Brain pericyte (primary cell): ENCODE measurements at regions not wholly inside any gene's neighbourhood (a gene's known extent, or its start where the extent isn't known, plus 50 kb on each side); places are given as distances from the start of the nearest gene placed in this dataset.
"Not testable (repeated sequence)": the region's sequence is repeated elsewhere in the genome, so short reads cannot be mapped to it uniquely, and the experiment has no call there.

Experiments used
- DNase-seq: peaks from one replicate; pipeline ENCODE4 v3.0.0-alpha.2; 2012; ENCODE audit warnings: low read depth, low spot score

DNA sequence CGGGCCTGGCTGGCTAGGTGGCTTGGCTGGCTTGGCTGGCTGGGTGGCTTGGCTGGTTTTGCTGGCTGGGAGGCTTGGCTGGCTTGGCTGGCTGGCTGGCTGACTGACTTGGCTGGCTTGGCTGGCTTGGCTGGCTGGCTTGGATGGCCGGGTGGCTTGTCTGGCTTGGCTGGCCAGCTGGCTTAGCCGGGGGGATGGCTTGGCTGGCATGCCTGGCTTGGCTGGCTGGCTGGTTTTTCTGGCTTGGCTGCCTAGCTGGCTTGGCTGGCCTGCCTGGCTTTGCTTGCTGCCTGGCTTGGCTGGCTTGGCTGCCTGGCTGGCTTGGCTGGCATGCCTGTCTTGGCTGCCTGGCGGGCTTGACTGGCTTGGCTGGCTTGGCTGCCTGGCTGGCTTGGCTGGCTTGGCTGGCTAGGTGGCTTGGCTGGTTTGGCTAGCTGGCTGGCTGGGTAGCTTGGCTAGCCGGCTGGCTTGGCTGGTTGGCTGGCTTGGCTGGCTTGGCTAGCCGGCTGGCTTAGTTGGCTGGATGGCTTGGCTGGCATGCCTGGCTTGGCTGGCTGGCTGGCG is 2829.6 kb downstream of the RPIA start:
- not testable (repeated sequence) for DNase-seq

DNA sequence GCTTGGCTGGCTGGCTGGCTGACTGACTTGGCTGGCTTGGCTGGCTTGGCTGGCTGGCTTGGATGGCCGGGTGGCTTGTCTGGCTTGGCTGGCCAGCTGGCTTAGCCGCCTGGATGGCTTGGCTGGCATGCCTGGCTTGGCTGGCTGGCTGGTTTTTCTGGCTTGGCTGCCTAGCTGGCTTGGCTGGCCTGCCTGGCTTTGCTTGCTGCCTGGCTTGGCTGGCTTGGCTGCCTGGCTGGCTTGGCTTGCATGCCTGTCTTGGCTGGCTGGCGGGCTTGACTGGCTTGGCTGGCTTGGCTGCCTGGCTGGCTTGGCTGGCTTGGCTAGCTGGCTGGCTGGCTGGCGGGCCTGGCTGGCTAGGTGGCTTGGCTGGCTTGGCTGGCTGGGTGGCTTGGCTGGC is 2830.5 kb downstream of the RPIA start:
- DNase-seq = not testable (repeated sequence)

DNA sequence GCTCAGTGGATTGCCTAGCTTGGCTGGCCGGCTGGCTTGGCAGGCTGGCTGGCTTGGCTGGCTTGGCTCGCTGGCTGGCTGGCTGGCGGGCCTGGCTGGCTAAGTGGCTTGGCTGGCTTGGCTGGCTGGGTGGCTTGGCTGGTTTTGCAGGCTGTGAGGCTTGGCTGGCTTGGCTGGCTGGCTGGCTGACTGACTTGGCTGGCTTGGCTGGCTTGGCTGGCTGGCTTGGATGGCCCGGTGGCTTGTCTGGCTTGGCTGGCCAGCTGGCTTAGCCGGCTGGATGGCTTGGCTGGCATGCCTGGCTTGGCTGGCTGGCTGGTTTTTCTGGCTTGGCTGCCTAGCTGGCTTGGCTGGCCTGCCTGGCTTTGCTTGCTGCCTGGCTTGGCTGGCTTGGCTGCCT is 2831.4 kb downstream of the RPIA start:
- not testable (repeated sequence) for DNase-seq

DNA sequence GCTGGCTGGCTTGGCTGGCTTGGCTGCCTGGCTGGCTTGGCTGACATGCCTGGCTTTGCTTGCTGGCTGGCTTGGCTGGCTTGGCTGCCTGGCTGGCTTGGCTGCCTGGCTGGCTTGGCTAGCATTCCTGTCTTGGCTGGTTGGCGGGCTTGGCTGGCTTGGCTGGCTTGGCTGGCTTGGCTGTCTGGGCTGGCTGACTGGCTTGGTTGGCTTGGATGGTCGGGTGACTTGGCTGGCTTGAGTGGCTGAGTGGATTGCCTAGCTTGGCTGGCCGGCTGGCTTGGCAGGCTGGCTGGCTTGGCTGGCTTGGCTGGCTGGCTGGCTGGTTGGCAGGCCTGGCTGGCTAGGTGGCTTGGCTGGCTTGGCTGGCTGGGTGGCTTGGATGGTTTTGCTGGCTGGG is 2832.3 kb downstream of the RPIA start:
- DNase-seq = not testable (repeated sequence)

DNA sequence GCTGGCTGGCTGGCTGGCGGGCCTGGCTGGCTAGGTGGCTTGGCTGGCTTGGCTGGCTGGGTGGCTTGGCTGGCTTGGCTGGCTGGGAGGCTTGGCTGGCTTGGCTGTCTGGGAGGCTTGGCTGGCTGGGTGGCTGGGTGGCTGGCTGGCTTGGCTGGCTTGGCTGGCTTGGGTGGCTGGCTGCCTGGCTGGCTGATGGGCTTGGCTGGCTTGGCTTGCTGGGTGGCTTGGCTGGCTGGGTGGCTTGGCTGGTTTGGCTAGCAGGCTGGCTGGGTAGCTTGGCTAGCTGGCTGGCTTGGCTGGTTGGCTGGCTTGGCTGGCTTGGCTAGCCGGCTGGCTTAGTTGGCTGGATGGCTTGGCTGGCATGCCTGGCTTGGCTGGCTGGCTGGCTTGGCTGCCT is 2834.1 kb downstream of the RPIA start:
- not testable (repeated sequence) for DNase-seq

DNA sequence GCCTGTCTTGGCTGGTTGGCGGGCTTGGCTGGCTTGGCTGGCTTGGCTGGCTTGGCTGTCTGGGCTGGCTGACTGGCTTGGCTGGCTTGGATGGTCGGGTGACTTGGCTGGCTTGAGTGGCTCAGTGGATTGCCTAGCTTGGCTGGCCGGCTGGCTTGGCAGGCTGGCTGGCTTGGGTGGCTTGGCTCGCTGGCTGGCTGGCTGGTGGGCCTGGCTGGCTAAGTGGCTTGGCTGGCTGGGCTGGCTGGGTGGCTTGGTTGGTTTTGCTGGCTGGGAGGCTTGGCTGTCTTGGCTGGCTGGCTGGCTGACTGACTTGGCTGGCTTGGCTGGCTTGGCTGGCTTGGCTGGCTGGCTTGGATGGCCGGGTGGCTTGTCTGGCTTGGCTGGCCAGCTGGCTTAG is 2834.6 kb downstream of the RPIA start:
- not testable (repeated sequence) for DNase-seq

DNA sequence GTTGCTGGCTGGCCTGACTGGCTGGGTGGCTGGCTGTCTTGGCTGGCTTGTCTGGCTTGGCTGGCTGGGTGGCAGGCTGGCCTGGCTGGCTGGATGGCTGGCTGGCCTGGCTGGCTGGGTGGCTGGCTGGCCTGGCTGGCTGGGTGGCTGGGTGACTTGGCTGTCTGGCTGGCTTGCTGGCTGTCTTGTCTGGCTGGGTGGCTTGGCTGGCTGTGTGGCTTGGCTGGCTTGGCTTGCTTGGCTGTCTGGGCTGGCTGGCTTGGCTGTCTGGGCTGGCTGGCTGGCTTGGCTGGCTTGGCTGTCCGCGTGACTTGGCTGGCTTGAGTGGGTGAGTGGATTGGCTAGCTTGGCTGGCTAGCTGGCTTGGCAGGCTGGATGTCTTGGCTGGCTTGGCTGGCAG is 2835.6 kb downstream of the RPIA start:
- DNase-seq = not testable (repeated sequence)

DNA sequence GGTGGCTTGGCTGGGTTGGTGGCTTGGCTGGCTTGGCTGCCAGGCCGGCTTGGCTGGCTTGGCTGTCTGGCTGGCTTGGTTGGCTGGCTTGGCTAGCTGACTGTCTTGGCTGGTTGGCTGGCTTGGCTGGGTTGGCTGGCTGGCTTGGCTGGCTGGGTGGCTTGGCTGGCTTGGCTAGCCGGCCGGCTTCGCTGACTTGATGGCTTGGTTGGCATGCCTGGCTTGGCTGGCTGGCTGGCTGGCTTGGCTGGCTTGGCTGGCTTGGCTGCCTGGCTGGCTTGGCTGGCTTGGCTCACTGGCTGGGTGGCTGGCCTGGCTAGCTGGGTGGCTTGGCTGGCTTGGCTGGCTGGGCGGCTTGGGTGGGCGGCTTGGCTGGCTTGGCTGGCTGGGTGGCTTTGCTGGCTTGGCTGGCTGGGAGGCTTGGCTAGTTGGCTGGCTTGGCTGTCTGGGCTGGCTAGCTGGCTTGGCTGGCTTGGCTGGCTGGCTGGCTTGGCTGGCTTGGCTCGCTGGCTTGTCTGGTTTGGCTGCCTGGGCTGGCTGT is 2836.1 kb downstream of the RPIA start:
- DNase-seq = not testable (repeated sequence)

DNA sequence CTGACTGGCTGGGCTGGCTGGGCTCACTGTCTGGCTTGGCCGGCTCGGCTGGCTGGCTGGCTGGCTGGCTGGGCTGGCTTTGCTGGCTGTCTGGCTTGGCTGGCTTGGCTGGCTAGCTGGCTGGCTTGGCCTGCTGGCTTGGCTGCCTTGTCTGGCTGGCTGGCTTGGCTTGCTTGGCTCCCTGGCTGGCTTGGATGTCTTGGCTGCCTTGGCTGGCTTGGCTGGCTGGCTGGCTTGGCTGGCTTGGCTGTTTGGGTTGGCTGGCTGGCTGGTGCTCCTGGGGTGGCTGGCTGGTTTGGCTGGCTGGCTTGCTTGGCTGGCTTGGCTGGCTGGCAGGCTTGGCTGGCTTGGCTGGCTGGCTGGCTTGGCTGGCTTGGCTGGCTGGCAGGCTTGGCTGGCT is 2836.9 kb downstream of the RPIA start:
- not testable (repeated sequence) for DNase-seq

DNA sequence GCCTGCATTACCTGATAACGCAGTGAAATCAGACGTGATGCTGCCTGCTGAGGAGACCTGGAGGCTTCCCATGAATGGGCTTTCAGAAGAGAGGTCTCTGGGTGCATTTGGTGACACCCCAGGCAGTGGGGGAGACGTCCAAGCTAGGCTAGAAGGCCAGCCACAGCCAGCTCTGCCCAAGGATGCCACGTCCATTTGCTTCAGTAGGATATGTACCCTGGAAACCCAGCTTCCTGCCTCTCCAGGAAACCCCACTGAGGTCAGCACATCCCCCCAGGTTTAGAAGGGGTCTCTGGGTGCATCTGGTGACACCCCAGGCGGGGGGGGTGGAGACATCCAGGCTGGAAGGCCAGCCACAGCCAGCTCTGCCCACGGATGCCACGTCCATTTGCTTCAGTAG is 2844.6 kb downstream of the RPIA start:
- not testable (repeated sequence) for DNase-seq

DNA sequence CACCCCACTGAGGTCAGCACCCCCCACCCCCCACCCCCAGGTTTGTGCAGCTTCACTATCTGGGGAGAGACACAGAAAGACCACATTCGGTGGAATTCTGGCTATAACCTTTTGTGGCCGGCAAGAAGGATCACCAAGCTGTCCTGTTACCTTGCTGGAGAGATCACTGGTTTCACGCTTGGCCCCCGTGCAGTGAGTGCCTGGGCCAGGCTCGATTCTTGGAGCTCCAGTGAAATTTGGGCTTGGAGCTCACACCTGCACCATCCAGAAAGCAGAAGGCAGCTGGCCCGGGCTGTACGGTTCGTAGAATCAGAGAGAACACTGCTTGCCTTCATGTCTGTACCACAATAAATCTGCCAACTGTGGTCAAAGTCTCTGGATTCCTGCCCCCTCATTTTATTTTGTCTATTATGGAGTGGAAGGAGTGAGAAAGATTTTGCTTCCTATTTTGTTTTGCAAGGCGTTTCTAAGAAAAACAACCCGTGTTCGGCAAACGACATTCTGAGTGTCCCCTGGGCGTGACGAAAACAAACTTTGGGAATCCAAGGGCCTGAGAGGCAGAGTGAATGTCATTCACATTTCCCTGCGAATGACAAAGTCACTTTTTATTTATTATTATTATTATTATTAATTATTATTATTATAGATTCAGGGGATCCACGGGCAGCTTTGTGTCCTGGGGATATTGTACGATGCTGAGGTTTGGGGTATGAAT is 2845.2 kb downstream of the RPIA start:
- not testable (repeated sequence) for DNase-seq

DNA sequence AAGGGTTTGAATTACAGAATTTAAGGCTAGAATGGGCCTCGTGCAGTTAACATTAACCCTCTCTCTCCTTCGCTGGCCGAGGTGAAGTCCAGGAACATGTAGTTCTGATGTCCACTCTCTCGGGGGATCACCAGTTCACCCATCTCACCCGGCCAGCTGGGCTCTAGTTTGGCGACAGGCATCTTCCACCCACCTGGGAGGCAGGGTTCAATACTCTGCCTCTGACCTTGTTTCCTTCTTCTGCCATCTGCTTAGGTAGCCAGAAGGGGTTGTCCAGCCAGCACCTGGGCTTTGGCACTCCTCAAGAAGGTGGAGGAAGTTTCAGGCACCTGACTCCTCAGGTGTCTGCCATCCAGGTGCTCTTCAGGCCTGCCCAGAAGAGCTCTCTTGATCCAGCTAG is 2857.8 kb downstream of the RPIA start:
- not testable (repeated sequence) for DNase-seq

DNA sequence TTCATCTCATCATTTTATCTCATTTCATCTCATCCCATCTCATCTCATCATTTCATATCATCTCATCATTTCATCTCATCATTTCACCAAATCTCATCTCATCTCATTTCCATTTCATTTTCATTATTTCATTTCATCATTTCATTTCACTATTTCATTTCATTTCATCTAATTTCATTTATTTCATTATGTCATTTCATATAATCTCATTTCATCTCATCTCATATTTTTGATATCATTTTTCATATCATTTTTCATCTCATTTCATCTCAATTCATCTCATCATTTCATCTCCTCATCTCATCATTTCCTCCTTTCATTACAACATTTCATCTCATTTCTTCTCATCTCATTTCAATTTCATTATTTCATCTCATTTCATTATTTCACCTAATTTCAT is 2866.8 kb downstream of the RPIA start:
- not testable (repeated sequence) for DNase-seq

DNA sequence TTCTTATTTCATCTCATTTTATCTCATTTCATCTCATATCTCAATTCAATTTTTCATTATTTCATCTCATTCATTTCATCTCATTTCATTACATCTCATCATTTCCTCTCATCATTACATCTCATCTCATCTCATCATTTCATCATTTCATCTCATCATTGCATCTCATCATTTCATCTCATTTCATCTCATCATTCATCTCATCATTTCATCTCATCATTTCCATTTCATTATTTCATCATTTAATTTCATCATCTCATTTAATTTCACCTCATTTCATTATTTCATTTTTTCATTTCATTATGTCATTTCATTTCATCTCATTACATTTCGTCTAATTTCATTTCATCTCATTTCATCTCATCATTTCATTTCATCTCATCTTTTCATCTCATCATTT is 2867.8 kb downstream of the RPIA start:
- not testable (repeated sequence) for DNase-seq

DNA sequence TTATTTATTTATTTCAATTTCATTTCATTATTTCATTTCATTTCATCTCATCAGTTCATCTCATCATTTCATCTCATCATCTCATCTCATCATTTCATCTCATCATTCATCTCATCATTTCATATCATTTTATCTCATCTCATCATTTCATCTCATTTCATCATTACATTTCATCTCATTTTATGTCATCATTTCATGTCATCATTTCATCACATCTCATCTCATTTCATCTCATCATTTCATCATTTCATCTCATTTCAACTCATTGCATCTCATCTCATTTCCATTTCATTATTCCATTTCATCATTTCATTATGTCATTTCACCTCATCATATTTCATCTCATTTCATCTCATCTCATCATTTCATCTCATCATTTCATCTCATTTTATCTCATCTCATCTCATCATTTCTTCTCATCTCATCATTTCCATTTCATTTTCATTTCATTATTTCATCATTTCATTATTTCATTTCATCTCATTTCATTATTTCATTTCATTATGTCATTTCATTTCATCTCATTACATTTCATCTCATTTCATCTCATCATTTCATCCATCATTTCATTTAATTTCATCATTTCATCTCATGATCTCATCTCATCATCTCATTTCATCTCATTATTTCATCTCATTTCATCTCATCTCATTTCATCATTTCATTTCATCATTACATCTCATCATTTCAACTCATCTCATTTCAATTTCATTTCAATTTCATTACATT is 2868.6 kb downstream of the RPIA start:
- DNase-seq = not testable (repeated sequence)

DNA sequence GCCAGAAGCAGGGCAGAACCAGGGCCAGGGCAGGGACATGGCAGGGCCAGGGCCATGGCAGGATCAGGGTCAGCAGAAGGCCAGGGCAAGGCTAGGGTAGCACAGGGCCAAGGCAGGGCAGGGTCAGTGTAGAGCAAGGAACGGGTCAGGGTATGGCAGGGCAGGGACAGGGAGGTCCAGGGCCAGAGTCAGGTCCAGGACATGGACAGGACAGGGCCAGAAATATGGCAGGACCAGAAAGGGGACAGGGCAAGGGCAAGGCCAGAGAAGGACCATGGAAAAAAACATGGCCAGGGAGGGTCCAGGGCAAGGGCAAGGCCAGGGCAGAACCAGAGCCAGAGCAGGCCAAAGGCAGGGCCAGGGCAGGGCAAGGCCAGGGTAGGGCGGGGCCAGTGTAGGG is 2870.7 kb downstream of the RPIA start:
- not testable (repeated sequence) for DNase-seq

DNA sequence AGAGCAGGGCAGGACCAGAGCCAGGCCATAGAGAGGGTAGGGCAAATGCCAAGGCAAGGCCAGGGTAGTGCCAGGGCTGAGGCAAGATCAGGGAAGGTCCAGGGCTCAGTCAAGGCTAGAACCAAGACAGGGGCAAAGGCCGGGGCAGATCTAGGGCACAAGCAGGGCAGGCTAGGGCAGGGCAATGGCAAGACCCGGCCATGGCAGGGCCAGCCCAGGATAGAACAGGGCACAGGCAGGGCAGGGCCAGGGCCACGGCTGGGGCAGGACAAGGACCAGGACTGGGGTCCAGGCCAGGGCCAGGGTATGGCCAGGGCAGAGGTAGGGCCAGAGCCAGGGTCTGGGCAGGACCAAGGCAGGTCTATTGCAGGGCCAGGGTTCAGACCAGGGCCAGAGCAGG is 2873.2 kb downstream of the RPIA start:
- not testable (repeated sequence) for DNase-seq

DNA sequence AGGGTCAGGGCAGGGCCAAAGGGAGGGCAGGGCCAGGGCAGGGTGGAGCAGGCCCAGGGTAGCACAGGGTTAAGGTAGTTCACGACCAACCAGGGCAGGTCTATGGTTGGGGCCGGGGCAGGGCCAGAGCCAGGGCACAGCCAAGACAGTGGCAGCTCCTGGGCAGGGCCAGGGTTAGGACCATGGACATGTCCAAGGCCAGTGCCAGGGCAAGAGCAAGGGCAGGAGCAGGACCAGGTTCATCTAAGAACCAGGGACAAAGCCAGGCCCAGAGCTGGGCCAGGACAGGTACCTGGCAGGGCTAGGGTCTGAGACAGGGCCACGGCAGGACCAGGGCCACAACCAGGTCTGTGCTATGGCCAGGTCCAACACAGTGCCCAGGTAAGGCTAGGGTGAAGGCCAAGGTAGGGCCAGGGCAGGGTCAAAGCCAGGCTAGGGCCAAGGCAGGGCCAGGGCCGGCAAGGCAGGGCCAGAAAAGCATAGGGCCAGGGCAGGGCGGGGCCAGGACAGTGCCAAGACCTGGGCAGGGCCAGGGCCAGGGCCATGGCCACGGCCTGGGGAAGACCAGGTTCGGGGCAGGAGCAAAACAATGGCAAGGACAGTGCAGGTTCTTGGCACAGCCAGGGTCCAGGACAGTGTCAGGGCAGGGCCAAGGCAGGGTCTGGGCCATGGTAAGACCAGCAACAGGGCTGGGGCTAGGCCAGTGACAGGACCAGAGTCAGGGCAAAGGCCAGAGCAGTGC is 2874.4 kb downstream of the RPIA start:
- not testable (repeated sequence) for DNase-seq

DNA sequence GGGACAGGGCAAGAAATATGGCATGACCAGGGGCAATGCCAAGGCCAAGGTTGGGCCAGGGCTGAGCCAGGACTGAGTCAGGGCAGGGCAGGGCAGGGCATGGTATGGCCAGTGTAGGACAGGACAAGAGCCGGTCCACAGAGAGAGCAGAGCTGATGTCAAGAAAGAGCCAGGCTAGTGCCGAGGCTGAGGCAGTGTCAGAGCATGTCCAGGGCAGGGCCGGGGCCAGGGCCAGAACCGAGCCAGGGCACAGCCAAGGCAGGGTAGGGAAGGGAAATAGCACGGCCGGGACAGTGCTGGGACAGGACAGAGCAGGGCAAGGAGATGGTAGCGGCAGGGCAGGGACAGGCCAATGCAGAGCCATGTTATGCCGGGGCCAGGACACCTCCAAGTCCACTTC is 2875.1 kb downstream of the RPIA start:
- DNase-seq = not testable (repeated sequence)

DNA sequence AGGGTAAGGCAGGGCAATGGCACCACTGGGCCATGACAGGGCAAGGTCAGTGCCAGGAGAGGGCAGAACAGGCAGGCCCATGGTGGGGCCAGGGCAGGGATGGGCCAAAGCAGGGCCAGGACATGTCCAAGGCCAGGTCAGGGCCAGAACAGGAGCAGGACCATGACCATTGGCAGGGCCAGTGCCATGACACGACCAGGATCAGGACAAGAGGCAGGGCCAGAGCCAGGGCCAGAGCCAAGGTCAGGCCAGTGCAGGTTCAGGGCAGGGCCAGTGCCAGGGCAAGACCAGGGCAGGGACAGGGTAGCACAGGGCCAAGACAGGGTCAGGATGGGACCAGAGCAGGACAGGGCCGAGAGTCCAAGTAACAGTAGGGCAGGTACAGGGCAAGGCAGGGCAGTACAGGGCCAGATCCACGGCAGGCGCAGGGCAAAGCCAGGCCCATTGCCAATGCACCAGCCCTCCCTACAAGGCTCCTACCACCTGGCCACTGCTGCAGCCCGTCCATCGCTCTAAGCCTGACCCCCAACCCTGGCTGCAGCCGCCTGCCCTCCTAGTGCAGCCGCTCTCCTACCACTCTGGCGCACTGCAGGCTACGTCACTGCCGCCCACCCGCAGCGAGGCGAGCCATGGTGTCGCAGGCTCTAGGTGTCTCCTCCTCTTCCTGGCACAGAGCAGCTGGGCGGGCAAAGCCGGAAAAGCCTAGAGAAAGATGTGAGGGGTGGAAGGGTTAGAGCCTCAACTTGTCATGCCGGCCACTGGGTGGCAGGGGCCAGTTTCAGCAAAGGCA is 2876.3 kb downstream of the RPIA start:
- not testable (repeated sequence) for DNase-seq
